PC-3 (cell line): ENCODE measurements at regions not wholly inside any gene's neighbourhood (a gene's known extent, or its start where the extent isn't known, plus 50 kb on each side); places are given as distances from the start of the nearest gene placed in this dataset.

Experiments used
- EZH2 ChIP-seq: fragments of 300-600 bp; sonication (generic); IDR thresholded peaks from one replicate; pipeline ENCODE4 v1.6.1; 2017; ENCODE audit warnings: antibody characterized with exemption, mild to moderate bottlenecking, low read length; ENCODE audit not compliant: unreplicated experiment
- EZH2phosphoT487 ChIP-seq: fragments of 300-600 bp; sonication (generic); IDR thresholded peaks from 2 replicates; pipeline ENCODE4 v1.6.1; 2018; ENCODE audit warnings: mild to moderate bottlenecking, antibody characterized with exemption, low read length, borderline replicate concordance
- TF ChIP-seq, protein P1 (sequence below): fragments of 300-600 bp; sonication (generic); conservative IDR thresholded peaks from 2 replicates; pipeline ENCODE4 v1.5.1; 2017; ENCODE audit warnings: antibody characterized with exemption, low read depth, mild to moderate bottlenecking, low read length

GRCh38 chr4:62544428-62544827 is 1344.3 kb downstream of the ADGRL3 start:
- TF ChIP-seq, protein P1, sequence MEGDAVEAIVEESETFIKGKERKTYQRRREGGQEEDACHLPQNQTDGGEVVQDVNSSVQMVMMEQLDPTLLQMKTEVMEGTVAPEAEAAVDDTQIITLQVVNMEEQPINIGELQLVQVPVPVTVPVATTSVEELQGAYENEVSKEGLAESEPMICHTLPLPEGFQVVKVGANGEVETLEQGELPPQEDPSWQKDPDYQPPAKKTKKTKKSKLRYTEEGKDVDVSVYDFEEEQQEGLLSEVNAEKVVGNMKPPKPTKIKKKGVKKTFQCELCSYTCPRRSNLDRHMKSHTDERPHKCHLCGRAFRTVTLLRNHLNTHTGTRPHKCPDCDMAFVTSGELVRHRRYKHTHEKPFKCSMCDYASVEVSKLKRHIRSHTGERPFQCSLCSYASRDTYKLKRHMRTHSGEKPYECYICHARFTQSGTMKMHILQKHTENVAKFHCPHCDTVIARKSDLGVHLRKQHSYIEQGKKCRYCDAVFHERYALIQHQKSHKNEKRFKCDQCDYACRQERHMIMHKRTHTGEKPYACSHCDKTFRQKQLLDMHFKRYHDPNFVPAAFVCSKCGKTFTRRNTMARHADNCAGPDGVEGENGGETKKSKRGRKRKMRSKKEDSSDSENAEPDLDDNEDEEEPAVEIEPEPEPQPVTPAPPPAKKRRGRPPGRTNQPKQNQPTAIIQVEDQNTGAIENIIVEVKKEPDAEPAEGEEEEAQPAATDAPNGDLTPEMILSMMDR, result no peak
- TF ChIP-seq EZH2 (no peak), EZH2phosphoT487 (no peak)
